ENCODE measurements at regions not wholly inside any gene's neighbourhood (a gene's known extent, or its start where the extent isn't known, plus 50 kb on each side); places are given as distances from the start of the nearest gene placed in this dataset.

GRCh38 chr12:89040146-89040964 is 311.9 kb downstream of the DUSP6 start:
- Mint-ChIP-seq H3K27ac (no peak overlapping the region), H3K4me1 (peaks cover 17% of the 10 kb centered on the region), H3K9me3 (no peaks in the 10 kb centered on the region), H3K4me3 (no peak overlapping the region), H3K36me3 (ENCODE audit: low read depth) (no peaks in the 10 kb centered on the region), H3K27me3 (ENCODE audit: insufficient read depth) (peaks cover 19% of the 10 kb centered on the region)
- H3K9me3 ChIP-seq (ENCODE audit: control insufficient read depth, low read length) = no peaks in the 10 kb centered on the region
- H3K9ac ChIP-seq (ENCODE audit: extremely low read depth, low read length, poor library complexity, severe bottlenecking) = no peak overlapping the region
- no peak overlapping the region for H3K4me3 ChIP-seq (ENCODE audit: low read length)
- TF ChIP-seq CTCF (conservative IDR thresholded peaks at IDR 0.05) = peak; percentile 13
- no peak overlapping the region for H3K27ac ChIP-seq (ENCODE audit: low read depth, low read length)
- peaks cover 19% of the 10 kb centered on the region for H3K27me3 ChIP-seq (ENCODE audit: control insufficient read depth, insufficient read depth, low read length, poor library complexity, severe bottlenecking)
- no peaks in the 10 kb centered on the region for H3K36me3 ChIP-seq (ENCODE audit: control insufficient read depth, insufficient read depth, low read length)
- DNase-seq = peak; percentile 55
- 92 to 97% methylated on average over 10 of the region's 10 CpGs for WGBS, 2 experiments (ENCODE audit: insufficient coverage in 1 of 2, insufficient read length in 1 of 2)
- peaks cover 5% of the 10 kb centered on the region for H3K4me1 ChIP-seq (ENCODE audit: control insufficient read depth, insufficient read depth, low read length)

DNA sequence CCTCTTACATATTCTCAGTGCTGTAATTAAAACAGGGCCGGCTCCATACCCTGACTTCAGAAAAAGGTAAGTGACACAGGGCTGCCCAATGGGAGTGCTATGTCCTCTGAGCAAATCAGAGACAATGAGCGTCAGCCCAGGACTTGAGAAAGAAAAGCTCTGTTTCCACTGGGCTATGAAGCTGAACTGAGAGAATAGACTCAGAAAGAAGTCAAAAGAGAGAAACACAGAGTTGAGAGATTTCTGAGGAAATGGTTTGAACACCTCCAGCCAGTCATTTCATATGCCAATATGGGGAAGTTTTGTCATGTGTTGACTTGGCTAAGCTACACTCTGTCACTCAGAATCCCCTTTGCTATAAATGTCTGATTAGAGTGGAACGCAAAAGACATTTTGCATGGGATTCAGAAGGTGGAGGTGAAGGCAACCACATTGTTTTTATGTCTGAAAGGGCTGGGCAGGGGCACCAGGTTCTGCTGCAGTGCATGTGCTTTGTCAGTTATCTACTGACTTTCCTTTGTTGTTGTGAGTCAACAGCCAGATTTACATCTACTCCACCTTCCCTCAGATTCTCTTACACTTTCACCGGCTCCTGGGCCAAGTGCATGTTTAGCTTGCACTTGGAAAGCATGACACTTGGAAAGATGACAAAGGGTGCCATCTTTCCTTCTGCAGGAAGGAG is 313.3 kb downstream of the DUSP6 start:
- H3K36me3 Mint-ChIP-seq (ENCODE audit: low read depth) = no peaks in the 10 kb centered on the region
- Histone ChIP-seq H3K9ac (ENCODE audit: extremely low read depth, low read length, poor library complexity, severe bottlenecking) (no peak overlapping the region), H3K27me3 (ENCODE audit: control insufficient read depth, insufficient read depth, low read length, poor library complexity, severe bottlenecking) (peaks cover 19% of the 10 kb centered on the region), H3K36me3 (ENCODE audit: control insufficient read depth, insufficient read depth, low read length) (no peaks in the 10 kb centered on the region), H3K9me3 (ENCODE audit: control insufficient read depth, low read length) (no peaks in the 10 kb centered on the region), H3K4me1 (ENCODE audit: control insufficient read depth, insufficient read depth, low read length) (no peaks in the 10 kb centered on the region), H3K27ac (ENCODE audit: low read depth, low read length) (no peak overlapping the region), H3K4me3 (ENCODE audit: low read length) (no peak overlapping the region)
- no peaks in the 10 kb centered on the region for H3K9me3 Mint-ChIP-seq
- H3K27me3 Mint-ChIP-seq (ENCODE audit: insufficient read depth) = peaks cover 19% of the 10 kb centered on the region
- 90 to 100% methylated on average over 1 to 4 of the region's 4 CpGs for WGBS, 2 experiments (ENCODE audit: insufficient coverage in 1 of 2, insufficient read length in 1 of 2)
- H3K4me1 Mint-ChIP-seq = peaks cover 10% of the 10 kb centered on the region
- no peak overlapping the region for H3K4me3 Mint-ChIP-seq
- no peak for DNase-seq
- H3K27ac Mint-ChIP-seq = no peak overlapping the region
- TF ChIP-seq CTCF (conservative IDR thresholded peaks at IDR 0.05) = no peak

- WGBS, 2 experiments (ENCODE audit: insufficient coverage in 1 of 2, insufficient read length in 1 of 2) = 82 to 96% methylated on average over 2 to 3 of the region's 3 CpGs
- Mint-ChIP-seq H3K9me3 (no peaks in the 10 kb centered on the region), H3K27ac (no peak overlapping the region), H3K36me3 (ENCODE audit: low read depth) (no peaks in the 10 kb centered on the region), H3K4me3 (no peak overlapping the region), H3K27me3 (ENCODE audit: insufficient read depth) (peaks cover 13% of the 10 kb centered on the region), H3K4me1 (peaks cover under 1% of the 10 kb centered on the region)
- no peaks in the 10 kb centered on the region for H3K27me3 ChIP-seq (ENCODE audit: control insufficient read depth, insufficient read depth, low read length, poor library complexity, severe bottlenecking)
- no peak for DNase-seq
- H3K4me3 ChIP-seq (ENCODE audit: low read length) = no peak overlapping the region
- TF ChIP-seq CTCF (conservative IDR thresholded peaks at IDR 0.05) = no peak
- no peaks in the 10 kb centered on the region for H3K9me3 ChIP-seq (ENCODE audit: control insufficient read depth, low read length)
- no peak overlapping the region for H3K27ac ChIP-seq (ENCODE audit: low read depth, low read length)
- no peak overlapping the region for H3K9ac ChIP-seq (ENCODE audit: extremely low read depth, low read length, poor library complexity, severe bottlenecking)
- no peaks in the 10 kb centered on the region for H3K36me3 ChIP-seq (ENCODE audit: control insufficient read depth, insufficient read depth, low read length)
- H3K4me1 ChIP-seq (ENCODE audit: control insufficient read depth, insufficient read depth, low read length) = no peaks in the 10 kb centered on the region
Observed at GRCh38 chr12:89033062-89033461, 319.2 kb downstream of the DUSP6 start.
